Left lung (tissue), 4 donors: ENCODE measurements at regions not wholly inside any gene's neighbourhood (a gene's known extent, or its start where the extent isn't known, plus 50 kb on each side); places are given as distances from the start of the nearest gene placed in this dataset.

Experiments
- ATAC-seq: fragments of 200-7000 bp; cut with Tn5 transposase; one replicate; pipeline ENCODE4 v1.9.1; 2020; ENCODE audit warnings: moderate library complexity
- DNase-seq, 4 donors: peaks; one replicate each; pipeline ENCODE4 v3.0.0-alpha.2; 2013 to 2020
- H3K27ac ChIP-seq, 2 donors: fragments of 200-600 bp; sonication (generic) in 1 of 2; one replicate each; pipeline versions ENCODE4 v1.5.0 to v1.8.0; 2020 to 2021
- H3K27me3 ChIP-seq, 2 donors: fragments of 200-600 bp; sonication (generic) in 1 of 2; one replicate each; pipeline versions ENCODE4 v1.5.0 to v1.8.0; 2020 to 2021
- H3K36me3 ChIP-seq, 2 donors: fragments of 200-600 bp; sonication (generic) in 1 of 2; one replicate each; pipeline versions ENCODE4 v1.5.0 to v1.8.0; 2020 to 2021
- H3K4me1 ChIP-seq, 2 donors: fragments of 200-600 bp; one replicate each; pipeline ENCODE4 v1.8.0; 2021
- H3K4me3 ChIP-seq, 2 donors: fragments of 200-600 bp; sonication (generic) in 1 of 2; one replicate each; pipeline versions ENCODE4 v1.5.0 to v1.8.0; 2020 to 2021; ENCODE audit warnings: mild to moderate bottlenecking in 1 of 2
- H3K9me3 ChIP-seq, 2 donors: fragments of 200-600 bp; sonication (generic) in 1 of 2; one replicate each; pipeline versions ENCODE4 v1.5.0 to v1.8.0; 2020 to 2021
- CTCF ChIP-seq, 2 donors: fragments of 200-600 bp; sonication (generic) in 1 of 2; IDR thresholded peaks; one replicate each; pipeline versions ENCODE4 v1.5.0 to v1.8.0; 2021; ENCODE audit warnings: antibody characterized with exemption in 2 of 2
- intact Hi-C, 2 donors: fragments of 100-400 bp; cut with DNase I; formaldehyde crosslinking; loops; one replicate each; pipeline versions ENCODE4 v1.11.2 to v1.14.2; 2022
- donor health status: DM: no; HTN: yes; CAD: no.
- donor health status: DM: no; HTN: no; CAD: no.

GRCh38 chr5:9951865-9952516 lies 297.7 kb downstream of the ATPSCKMT start:
- no peaks in the 10 kb centered on the region for H3K27me3 ChIP-seq
- intact Hi-C loops = no loop called here
- peaks cover 0 to 7% of the 10 kb centered on the region in 2 donors for H3K4me1 ChIP-seq
- DNase-seq = no peak
- no peaks in the 10 kb centered on the region for H3K36me3 ChIP-seq
- no peak overlapping the region for H3K4me3 ChIP-seq
- no peak for ATAC-seq
- no peak for TF ChIP-seq CTCF (IDR thresholded peaks at IDR 0.05)
- H3K9me3 ChIP-seq = no peaks in the 10 kb centered on the region
- no peak overlapping the region for H3K27ac ChIP-seq

GRCh38 chr5:9947944-9948343 lies 301.7 kb downstream of the ATPSCKMT start:
- intact Hi-C loops = no loop called here
- ATAC-seq (no peak), DNase-seq (no peak)
- no peak overlapping the region for H3K27ac ChIP-seq
- TF ChIP-seq CTCF (IDR thresholded peaks at IDR 0.05) = no peak
- no peaks in the 10 kb centered on the region for H3K36me3 ChIP-seq
- H3K4me1 ChIP-seq = no peaks in the 10 kb centered on the region
- H3K27me3 ChIP-seq = no peaks in the 10 kb centered on the region
- H3K9me3 ChIP-seq = no peaks in the 10 kb centered on the region
- H3K4me3 ChIP-seq = no peak overlapping the region

GRCh38 chr5:9947225-9947714 lies 302.4 kb downstream of the ATPSCKMT start:
- DNase-seq (peak in 2 of 4 donors; percentile 1 to 13), ATAC-seq (peak; percentile 50)

DNA sequence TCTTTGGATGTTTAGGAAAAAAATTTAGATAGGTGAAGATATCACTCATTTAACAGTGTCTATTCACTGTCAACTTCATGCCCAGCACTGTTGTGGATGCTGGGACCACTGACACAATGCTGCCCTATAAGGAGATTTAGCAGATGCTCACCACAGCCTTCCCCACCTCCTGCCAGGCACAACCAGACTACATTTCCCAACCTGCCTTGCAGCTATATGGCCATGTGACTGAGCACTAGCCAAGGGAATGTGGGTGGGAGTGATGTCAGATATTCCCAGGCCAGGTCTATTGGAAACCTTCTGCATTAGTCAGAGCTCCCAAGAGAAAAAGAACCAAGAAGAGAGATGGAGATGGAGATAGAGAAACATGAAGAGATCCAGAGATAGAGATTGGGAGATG lies 302.6 kb upstream of the TAS2R1 start:
- Histone ChIP-seq H3K4me1 (no peaks in the 10 kb centered on the region), H3K9me3 (peaks cover 0 to 20% of the 10 kb centered on the region in 2 donors), H3K36me3 (no peaks in the 10 kb centered on the region), H3K27me3 (no peaks in the 10 kb centered on the region), H3K4me3 (no peak overlapping the region), H3K27ac (no peak overlapping the region)
- no peak for TF ChIP-seq CTCF (IDR thresholded peaks at IDR 0.05)
- ATAC-seq = no peak
- intact Hi-C loops = no loop called here
- DNase-seq = no peak

More at GRCh38 chr5:9947225-9947714, 302.4 kb downstream of the ATPSCKMT start:
- Histone ChIP-seq H3K27me3 (no peaks in the 10 kb centered on the region), H3K36me3 (no peaks in the 10 kb centered on the region), H3K9me3 (no peaks in the 10 kb centered on the region), H3K4me3 (no peak overlapping the region), H3K27ac (no peak overlapping the region), H3K4me1 (no peaks in the 10 kb centered on the region)
- no peak for TF ChIP-seq CTCF (IDR thresholded peaks at IDR 0.05)
- intact Hi-C loops = no loop called here

GRCh38 chr5:9930156-9930555 lies 300.0 kb upstream of the TAS2R1 start:
- H3K9me3 ChIP-seq = peaks cover 0 to 16% of the 10 kb centered on the region in 2 donors
- intact Hi-C loops = no loop called here
- no peak overlapping the region for H3K4me3 ChIP-seq
- no peaks in the 10 kb centered on the region for H3K36me3 ChIP-seq
- H3K27ac ChIP-seq = no peak overlapping the region
- no peaks in the 10 kb centered on the region for H3K27me3 ChIP-seq
- ATAC-seq (no peak), DNase-seq (no peak)
- H3K4me1 ChIP-seq = no peaks in the 10 kb centered on the region
- TF ChIP-seq CTCF (IDR thresholded peaks at IDR 0.05) = no peak
